K562 (cell line): ENCODE measurements at regions not wholly inside any gene's neighbourhood (a gene's known extent, or its start where the extent isn't known, plus 50 kb on each side); places are given as distances from the start of the nearest gene placed in this dataset.

ENCODE experiments used
- CBFB ChIP-seq: sonication (generic); formaldehyde crosslinking; IDR thresholded peaks from 2 replicates; pipeline ENCODE4 v1.4.0; 2020; ENCODE audit warnings: mild to moderate bottlenecking, missing genetic modification reagents
- ELF4 ChIP-seq: fragments of 450-650 bp; formaldehyde crosslinking; IDR thresholded peaks from 2 replicates; pipeline ENCODE4 v1.4.0; 2022; ENCODE audit warnings: missing genetic modification characterization
- GATAD2B ChIP-seq: fragments of 450-650 bp; IDR thresholded peaks from 2 replicates; pipeline ENCODE4 v1.6.1; 2017; ENCODE audit warnings: mild to moderate bottlenecking, borderline replicate concordance
- HIVEP1 ChIP-seq: fragments of 250-450 bp; sonication (Bioruptor Pico); IDR thresholded peaks from 2 replicates; pipeline ENCODE4 v1.4.0; 2020; ENCODE audit warnings: mild to moderate bottlenecking
- MEF2D ChIP-seq: conservative IDR thresholded peaks from 2 replicates; pipeline ENCODE4 v1.6.1; 2016; ENCODE audit warnings: low read depth, missing genetic modification characterization, missing compliant biosample characterization
- REST ChIP-seq, 2 experiments: fragments of 450-650 bp; formaldehyde crosslinking in 1 of 2; IDR thresholded peaks; 2 replicates each; pipeline versions ENCODE4 v1.4.0 to v1.6.1; 2014 to 2020; ENCODE audit warnings: mild to moderate bottlenecking in 2 of 2, borderline replicate concordance in 1 of 2, low read depth in 1 of 2
- TF ChIP-seq, protein P1 (sequence below), 3 experiments: IDR thresholded peaks in 2 of 3; conservative IDR thresholded peaks in 1 of 3; 2 replicates each; pipeline ENCODE4 v1.5.1; 2011 to 2012; ENCODE audit warnings: low read length in 3 of 3, mild to moderate bottlenecking in 3 of 3, control low read depth in 2 of 3, improper control_type of control experiment in 1 of 3, inconsistent platforms in 1 of 3, low read depth in 1 of 3, mixed read lengths in 1 of 3, moderate library complexity in 1 of 3; ENCODE audit not compliant: insufficient read depth in 2 of 3
- TF ChIP-seq, protein P2 (sequence below): fragments of 250-450 bp; sonication (Bioruptor Pico); IDR thresholded peaks from 2 replicates; pipeline ENCODE4 v1.5.0; 2021; ENCODE audit warnings: mild to moderate bottlenecking, borderline replicate concordance
- TF ChIP-seq, protein P3 (sequence below), 3 experiments: fragments of 200-800 bp in 1 of 3; fragments of 250-450 bp in 1 of 3; fragments of 450-650 bp in 1 of 3; sonication (Bioruptor Pico) in 1 of 3; sonication (Bioruptor generic) in 1 of 3; formaldehyde crosslinking in 1 of 3; IDR thresholded peaks; 2 replicates each; pipeline versions ENCODE4 v1.6.1 to v1.8.0; 2016 to 2022; ENCODE audit warnings: mild to moderate bottlenecking in 2 of 3, missing genetic modification characterization in 2 of 3, missing compliant biosample characterization in 1 of 3, moderate library complexity in 1 of 3

DNA sequence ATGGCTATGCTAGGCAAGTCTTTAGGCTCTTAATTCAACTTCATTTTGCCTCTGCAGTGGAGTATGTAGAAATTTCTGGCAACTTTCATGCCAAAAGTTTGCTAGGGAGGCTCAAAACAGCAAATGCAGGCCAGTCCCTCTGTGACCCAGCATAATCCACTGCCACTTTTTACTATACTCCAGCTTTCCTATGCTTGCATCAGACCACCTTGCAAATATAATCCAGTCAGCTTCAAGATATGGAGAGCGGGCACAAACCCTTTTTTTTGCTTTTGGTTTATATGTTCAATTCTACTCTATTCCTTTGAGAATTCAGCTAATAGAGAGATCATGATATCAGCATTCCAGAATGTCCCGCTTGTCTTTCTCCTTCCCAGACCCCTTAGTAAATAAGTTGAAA, 192.0 kb upstream of the PABPC4L start:
- no peak for TF ChIP-seq GATAD2B
- TF ChIP-seq, protein P1, sequence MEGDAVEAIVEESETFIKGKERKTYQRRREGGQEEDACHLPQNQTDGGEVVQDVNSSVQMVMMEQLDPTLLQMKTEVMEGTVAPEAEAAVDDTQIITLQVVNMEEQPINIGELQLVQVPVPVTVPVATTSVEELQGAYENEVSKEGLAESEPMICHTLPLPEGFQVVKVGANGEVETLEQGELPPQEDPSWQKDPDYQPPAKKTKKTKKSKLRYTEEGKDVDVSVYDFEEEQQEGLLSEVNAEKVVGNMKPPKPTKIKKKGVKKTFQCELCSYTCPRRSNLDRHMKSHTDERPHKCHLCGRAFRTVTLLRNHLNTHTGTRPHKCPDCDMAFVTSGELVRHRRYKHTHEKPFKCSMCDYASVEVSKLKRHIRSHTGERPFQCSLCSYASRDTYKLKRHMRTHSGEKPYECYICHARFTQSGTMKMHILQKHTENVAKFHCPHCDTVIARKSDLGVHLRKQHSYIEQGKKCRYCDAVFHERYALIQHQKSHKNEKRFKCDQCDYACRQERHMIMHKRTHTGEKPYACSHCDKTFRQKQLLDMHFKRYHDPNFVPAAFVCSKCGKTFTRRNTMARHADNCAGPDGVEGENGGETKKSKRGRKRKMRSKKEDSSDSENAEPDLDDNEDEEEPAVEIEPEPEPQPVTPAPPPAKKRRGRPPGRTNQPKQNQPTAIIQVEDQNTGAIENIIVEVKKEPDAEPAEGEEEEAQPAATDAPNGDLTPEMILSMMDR (IDR thresholded peaks at IDR 0.05 in 2 of 3, conservative IDR thresholded peaks at IDR 0.05 in 1 of 3; ENCODE audit: insufficient read depth in 2 of 3, low read depth in 1 of 3, low read length in 3 of 3) = no peak
- TF ChIP-seq MEF2D (tag) = no peak
- TF ChIP-seq, protein P2, sequence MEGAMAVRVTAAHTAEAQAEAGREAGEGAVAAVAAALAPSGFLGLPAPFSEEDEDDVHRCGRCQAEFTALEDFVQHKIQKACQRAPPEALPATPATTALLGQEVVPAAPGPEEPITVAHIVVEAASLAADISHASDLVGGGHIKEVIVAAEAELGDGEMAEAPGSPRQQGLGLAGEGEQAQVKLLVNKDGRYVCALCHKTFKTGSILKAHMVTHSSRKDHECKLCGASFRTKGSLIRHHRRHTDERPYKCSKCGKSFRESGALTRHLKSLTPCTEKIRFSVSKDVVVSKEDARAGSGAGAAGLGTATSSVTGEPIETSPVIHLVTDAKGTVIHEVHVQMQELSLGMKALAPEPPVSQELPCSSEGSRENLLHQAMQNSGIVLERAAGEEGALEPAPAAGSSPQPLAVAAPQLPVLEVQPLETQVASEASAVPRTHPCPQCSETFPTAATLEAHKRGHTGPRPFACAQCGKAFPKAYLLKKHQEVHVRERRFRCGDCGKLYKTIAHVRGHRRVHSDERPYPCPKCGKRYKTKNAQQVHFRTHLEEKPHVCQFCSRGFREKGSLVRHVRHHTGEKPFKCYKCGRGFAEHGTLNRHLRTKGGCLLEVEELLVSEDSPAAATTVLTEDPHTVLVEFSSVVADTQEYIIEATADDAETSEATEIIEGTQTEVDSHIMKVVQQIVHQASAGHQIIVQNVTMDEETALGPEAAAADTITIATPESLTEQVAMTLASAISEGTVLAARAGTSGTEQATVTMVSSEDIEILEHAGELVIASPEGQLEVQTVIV (CRISPR knock-in tag) = no peak
- TF ChIP-seq REST (IDR thresholded peaks at IDR 0.05; ENCODE audit: borderline replicate concordance) = no peak
- TF ChIP-seq REST (CRISPR knock-in tag; IDR thresholded peaks at IDR 0.05; ENCODE audit: low read depth) = no peak
- no peak for TF ChIP-seq HIVEP1 (CRISPR knock-in tag)
- no peak for TF ChIP-seq ELF4
- TF ChIP-seq, protein P3, sequence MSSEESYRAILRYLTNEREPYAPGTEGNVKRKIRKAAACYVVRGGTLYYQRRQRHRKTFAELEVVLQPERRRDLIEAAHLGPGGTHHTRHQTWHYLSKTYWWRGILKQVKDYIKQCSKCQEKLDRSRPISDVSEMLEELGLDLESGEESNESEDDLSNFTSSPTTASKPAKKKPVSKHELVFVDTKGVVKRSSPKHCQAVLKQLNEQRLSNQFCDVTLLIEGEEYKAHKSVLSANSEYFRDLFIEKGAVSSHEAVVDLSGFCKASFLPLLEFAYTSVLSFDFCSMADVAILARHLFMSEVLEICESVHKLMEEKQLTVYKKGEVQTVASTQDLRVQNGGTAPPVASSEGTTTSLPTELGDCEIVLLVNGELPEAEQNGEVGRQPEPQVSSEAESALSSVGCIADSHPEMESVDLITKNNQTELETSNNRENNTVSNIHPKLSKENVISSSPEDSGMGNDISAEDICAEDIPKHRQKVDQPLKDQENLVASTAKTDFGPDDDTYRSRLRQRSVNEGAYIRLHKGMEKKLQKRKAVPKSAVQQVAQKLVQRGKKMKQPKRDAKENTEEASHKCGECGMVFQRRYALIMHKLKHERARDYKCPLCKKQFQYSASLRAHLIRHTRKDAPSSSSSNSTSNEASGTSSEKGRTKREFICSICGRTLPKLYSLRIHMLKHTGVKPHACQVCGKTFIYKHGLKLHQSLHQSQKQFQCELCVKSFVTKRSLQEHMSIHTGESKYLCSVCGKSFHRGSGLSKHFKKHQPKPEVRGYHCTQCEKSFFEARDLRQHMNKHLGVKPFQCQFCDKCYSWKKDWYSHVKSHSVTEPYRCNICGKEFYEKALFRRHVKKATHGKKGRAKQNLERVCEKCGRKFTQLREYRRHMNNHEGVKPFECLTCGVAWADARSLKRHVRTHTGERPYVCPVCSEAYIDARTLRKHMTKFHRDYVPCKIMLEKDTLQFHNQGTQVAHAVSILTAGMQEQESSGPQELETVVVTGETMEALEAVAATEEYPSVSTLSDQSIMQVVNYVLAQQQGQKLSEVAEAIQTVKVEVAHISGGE (CRISPR knock-in tag; IDR thresholded peaks at IDR 0.05) = no peak
- TF ChIP-seq CBFB = no peak
